Hematopoietic multipotent progenitor cell treated with erythropoietin and hydrocortisone succinate and interleukin-3 and kit ligand, for 15 days (in vitro differentiated cells): ENCODE measurements at regions not wholly inside any gene's neighbourhood (a gene's known extent, or its start where the extent isn't known, plus 50 kb on each side); places are given as distances from the start of the nearest gene placed in this dataset.
"Not testable (repeated sequence)": the region's sequence is repeated elsewhere in the genome, so short reads cannot be mapped to it uniquely, and the experiment has no call there.

Experiments used
- DNase-seq: peaks from one replicate; pipeline ENCODE4 v3.0.0-alpha.2; 2015; ENCODE audit warnings: low spot score

- DNase-seq = no peak
Observed at GRCh38 chr14:43307836-43308235, 1199.2 kb downstream of the FSCB start.

- no peak for DNase-seq
Observed at GRCh38 chr14:43306053-43306452, 1201.0 kb downstream of the FSCB start.

GRCh38 chr14:43297794-43298193 is 1209.3 kb downstream of the FSCB start:
- DNase-seq = no peak

- DNase-seq = not testable (repeated sequence)
Observed at GRCh38 chr14:43296061-43296460, 1211.0 kb downstream of the FSCB start.

GRCh38 chr14:43285575-43285974 is 1221.5 kb downstream of the FSCB start:
- DNase-seq = no peak

GRCh38 chr14:43260056-43260455 is 1247.0 kb downstream of the FSCB start:
- no peak for DNase-seq

GRCh38 chr14:43258396-43258795 is 1248.7 kb downstream of the FSCB start:
- DNase-seq = no peak

- DNase-seq = not testable (repeated sequence)
Observed at GRCh38 chr14:43256996-43257395, 1250.1 kb downstream of the FSCB start.

- no peak for DNase-seq
Observed at GRCh38 chr14:43252866-43253265, 1254.2 kb downstream of the FSCB start.

GRCh38 chr14:43249591-43249990 is 1257.5 kb downstream of the FSCB start:
- no peak for DNase-seq

GRCh38 chr14:43249116-43249515 is 1258.0 kb downstream of the FSCB start:
- no peak for DNase-seq

GRCh38 chr14:43247877-43248276 is 1259.2 kb downstream of the FSCB start:
- no peak for DNase-seq

GRCh38 chr14:43244142-43244625 is 1262.9 kb downstream of the FSCB start:
- no peak for DNase-seq

GRCh38 chr14:43243168-43243567 is 1263.9 kb downstream of the FSCB start:
- DNase-seq = no peak

- DNase-seq = no peak
Observed at GRCh38 chr14:43232261-43232660, 1274.8 kb downstream of the FSCB start.

- DNase-seq = no peak
Observed at GRCh38 chr14:43215524-43215923, 1291.6 kb downstream of the FSCB start.

- no peak for DNase-seq
Observed at GRCh38 chr14:43207189-43207588, 1299.9 kb downstream of the FSCB start.

GRCh38 chr14:43204816-43205215 is 1302.3 kb downstream of the FSCB start:
- no peak for DNase-seq

- DNase-seq = no peak
Observed at GRCh38 chr14:43200519-43200918, 1306.6 kb downstream of the FSCB start.

GRCh38 chr14:43198465-43198864 is 1308.6 kb downstream of the FSCB start:
- no peak for DNase-seq

GRCh38 chr14:43184540-43184939 is 1322.5 kb downstream of the FSCB start:
- no peak for DNase-seq

GRCh38 chr14:43183916-43184315 is 1323.2 kb downstream of the FSCB start:
- DNase-seq = no peak

- no peak for DNase-seq
Observed at GRCh38 chr14:43175896-43176295, 1331.2 kb downstream of the FSCB start.

- DNase-seq = no peak
Observed at GRCh38 chr14:43172899-43173548, 1334.1 kb downstream of the FSCB start.
